Ovary (tissue), 7 donors: ENCODE measurements at regions not wholly inside any gene's neighbourhood (a gene's known extent, or its start where the extent isn't known, plus 50 kb on each side); places are given as distances from the start of the nearest gene placed in this dataset.

ENCODE experiments used
- DNase-seq, 5 donors: peaks; one replicate each; pipeline ENCODE4 v3.0.0-alpha.2; 2019 to 2020
- H3K27ac ChIP-seq, 2 donors: fragments of 200-600 bp; one replicate each; pipeline versions ENCODE4 v1.5.1 to v1.8.0; 2019 to 2022
- H3K27me3 ChIP-seq: fragments of 200-600 bp; one replicate; pipeline ENCODE4 v1.8.0; 2022
- H3K36me3 ChIP-seq: fragments of 200-600 bp; sonication (generic); one replicate; pipeline ENCODE4 v1.5.1; 2019
- H3K4me1 ChIP-seq: one replicate; pipeline ENCODE4 v1.8.1; 2013; ENCODE audit warnings: mild to moderate bottlenecking, moderate library complexity; ENCODE audit not compliant: insufficient read depth
- H3K4me3 ChIP-seq: fragments of 200-600 bp; sonication (generic); one replicate; pipeline ENCODE4 v1.5.1; 2017
- H3K9me3 ChIP-seq, 2 donors: fragments of 200-600 bp in 1 of 2; sonication (generic) in 1 of 2; one replicate each; pipeline versions ENCODE4 v1.5.1 to v1.8.1; 2013 to 2019; ENCODE audit warnings: mild to moderate bottlenecking in 1 of 2, moderate library complexity in 1 of 2
- EP300 ChIP-seq: sonication (generic); formaldehyde crosslinking; IDR thresholded peaks from one replicate; pipeline ENCODE4 v1.6.1; 2017; ENCODE audit warnings: antibody characterized with exemption
- POLR2A ChIP-seq: fragments of 450-650 bp; IDR thresholded peaks from one replicate; pipeline ENCODE4 v1.6.1; 2017; ENCODE audit warnings: antibody characterized with exemption, mild to moderate bottlenecking, moderate library complexity
- WGBS, 3 donors: extraction: QIAGEN DNeasy Blood & Tissue Kit in 1 of 3; methylation state at CpG; one replicate each; pipeline versions ENCODE4 v1.1.5 to v1.1.7; 2013 to 2017; 5-methylcytosine and 5-hydroxymethylcytosine counted together
- intact Hi-C, 4 donors: fragments of 100-400 bp; cut with DNase I; formaldehyde crosslinking; loops; one replicate each; pipeline versions ENCODE4 v1.11.0 to v1.15.1; 2022 to 2023
- TF ChIP-seq, protein P1 (sequence below), 3 donors: fragments of 450-650 bp in 2 of 3; fragments of 200-600 bp in 1 of 3; IDR thresholded peaks; one replicate each; pipeline versions ENCODE4 v1.5.1 to v1.8.0; 2016 to 2022; ENCODE audit warnings: antibody characterized with exemption in 3 of 3, mild to moderate bottlenecking in 1 of 3
- donor health status: DM: no; HTN: no; CAD: no; lungs with moderate emphysema.
- donor health status: DM: no; HTN: no; CAD: no.
- donor health status: Bipolar disorder and iron deficiency.
- donor health status: DM: no; HTN: no; CAD: no.
- donor health status: DM: yes; HTN: yes; CAD: no.

DNA sequence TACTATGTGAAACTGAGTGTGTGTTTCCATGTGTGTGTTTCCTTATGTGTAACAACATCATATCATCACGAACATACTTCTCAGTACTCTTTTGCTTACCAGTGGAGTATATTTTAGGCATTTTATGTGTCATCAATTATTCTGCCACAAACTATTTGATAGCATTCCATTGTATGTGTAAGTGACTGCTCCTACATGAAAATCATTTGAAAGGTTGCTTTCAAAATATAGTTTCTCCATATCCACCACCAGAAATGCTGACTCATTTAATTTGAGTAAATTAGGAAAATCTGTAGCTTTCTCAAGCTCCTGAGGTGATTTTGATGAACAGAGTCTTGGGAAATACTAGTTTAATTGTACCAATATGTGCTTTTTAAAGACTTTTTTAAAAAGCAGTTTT, 376.2 kb downstream of the PCDH18 start:
- no peaks in the 10 kb centered on the region for H3K4me1 ChIP-seq
- TF ChIP-seq, protein P1, sequence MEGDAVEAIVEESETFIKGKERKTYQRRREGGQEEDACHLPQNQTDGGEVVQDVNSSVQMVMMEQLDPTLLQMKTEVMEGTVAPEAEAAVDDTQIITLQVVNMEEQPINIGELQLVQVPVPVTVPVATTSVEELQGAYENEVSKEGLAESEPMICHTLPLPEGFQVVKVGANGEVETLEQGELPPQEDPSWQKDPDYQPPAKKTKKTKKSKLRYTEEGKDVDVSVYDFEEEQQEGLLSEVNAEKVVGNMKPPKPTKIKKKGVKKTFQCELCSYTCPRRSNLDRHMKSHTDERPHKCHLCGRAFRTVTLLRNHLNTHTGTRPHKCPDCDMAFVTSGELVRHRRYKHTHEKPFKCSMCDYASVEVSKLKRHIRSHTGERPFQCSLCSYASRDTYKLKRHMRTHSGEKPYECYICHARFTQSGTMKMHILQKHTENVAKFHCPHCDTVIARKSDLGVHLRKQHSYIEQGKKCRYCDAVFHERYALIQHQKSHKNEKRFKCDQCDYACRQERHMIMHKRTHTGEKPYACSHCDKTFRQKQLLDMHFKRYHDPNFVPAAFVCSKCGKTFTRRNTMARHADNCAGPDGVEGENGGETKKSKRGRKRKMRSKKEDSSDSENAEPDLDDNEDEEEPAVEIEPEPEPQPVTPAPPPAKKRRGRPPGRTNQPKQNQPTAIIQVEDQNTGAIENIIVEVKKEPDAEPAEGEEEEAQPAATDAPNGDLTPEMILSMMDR (IDR thresholded peaks at IDR 0.05), result no peak
- TF ChIP-seq EP300, result no peak
- TF ChIP-seq POLR2A, result no peak
- 72 to 77% (median 76%) methylated on average over 1 of the region's 1 CpG for WGBS, 3 donors
- no peak overlapping the region for H3K4me3 ChIP-seq
- no peaks in the 10 kb centered on the region for H3K36me3 ChIP-seq
- H3K27me3 ChIP-seq, result no peaks in the 10 kb centered on the region
- no peak for DNase-seq
- no peak overlapping the region for H3K27ac ChIP-seq
- intact Hi-C loops, result no loop called here
- H3K9me3 ChIP-seq, result no peaks in the 10 kb centered on the region

DNA sequence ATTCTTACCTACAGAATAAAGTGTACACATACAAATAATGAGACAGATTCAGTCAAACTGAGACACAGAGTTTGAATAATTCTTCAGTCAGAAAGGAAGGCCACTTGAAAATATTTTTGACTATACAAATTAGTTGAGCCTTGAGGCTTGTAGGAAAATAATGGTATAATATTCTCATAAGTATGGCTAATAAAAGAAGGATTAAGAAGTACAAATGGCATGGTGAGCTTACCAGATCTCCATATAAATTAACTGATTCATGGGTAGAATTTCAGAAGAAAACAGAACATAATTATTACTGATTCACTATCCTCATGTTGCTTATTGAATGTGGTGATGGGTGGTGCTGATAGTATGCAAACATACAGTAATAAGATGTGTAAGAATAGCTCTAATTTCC, 401.1 kb downstream of the PCDH18 start:
- Histone ChIP-seq H3K4me1 (no peaks in the 10 kb centered on the region), H3K4me3 (no peak overlapping the region), H3K27me3 (no peaks in the 10 kb centered on the region), H3K9me3 (no peaks in the 10 kb centered on the region), H3K36me3 (no peaks in the 10 kb centered on the region), H3K27ac (no peak overlapping the region)
- TF ChIP-seq POLR2A (no peak), EP300 (no peak)
- TF ChIP-seq, protein P1 (IDR thresholded peaks at IDR 0.05), result no peak
- DNase-seq, result no peak
- intact Hi-C loops, result loop anchor here in 1 of 4 donors (10.0 kb wide), 1 partner anchor 724 kb away; no protein-coding TSS in a partner anchor

DNA sequence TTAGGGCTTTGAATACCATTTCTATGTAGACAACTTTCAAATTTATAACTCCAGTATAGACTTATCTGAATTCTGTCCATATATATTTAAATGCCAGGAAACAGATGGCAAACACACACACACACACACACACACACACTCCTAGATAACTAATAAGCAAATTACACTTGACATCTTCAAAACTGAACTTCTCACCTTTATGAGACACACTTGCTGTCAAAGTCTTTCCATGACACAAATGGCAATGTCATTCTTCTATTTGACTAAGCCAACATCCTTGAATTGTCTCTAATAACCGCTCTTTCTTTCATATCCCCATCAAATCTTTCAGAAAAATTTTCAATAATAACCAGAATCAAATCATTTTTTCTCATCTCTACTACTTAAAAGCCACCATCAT, 402.4 kb downstream of the PCDH18 start:
- intact Hi-C loops, result loop anchor here in 2 of 4 donors (5.0 to 10.0 kb wide), 2 partner anchors 725 to 962 kb away; no protein-coding TSS in a partner anchor
- Histone ChIP-seq H3K27me3 (no peaks in the 10 kb centered on the region), H3K27ac (no peak overlapping the region), H3K4me3 (no peak overlapping the region), H3K36me3 (no peaks in the 10 kb centered on the region), H3K4me1 (no peaks in the 10 kb centered on the region), H3K9me3 (no peaks in the 10 kb centered on the region)
- 92 to 96% (median 95%) methylated on average over 1 of the region's 1 CpG for WGBS, 3 donors
- DNase-seq, result no peak
- TF ChIP-seq POLR2A, result no peak
- TF ChIP-seq EP300, result no peak
- TF ChIP-seq, protein P1 (IDR thresholded peaks at IDR 0.05), result no peak

DNA sequence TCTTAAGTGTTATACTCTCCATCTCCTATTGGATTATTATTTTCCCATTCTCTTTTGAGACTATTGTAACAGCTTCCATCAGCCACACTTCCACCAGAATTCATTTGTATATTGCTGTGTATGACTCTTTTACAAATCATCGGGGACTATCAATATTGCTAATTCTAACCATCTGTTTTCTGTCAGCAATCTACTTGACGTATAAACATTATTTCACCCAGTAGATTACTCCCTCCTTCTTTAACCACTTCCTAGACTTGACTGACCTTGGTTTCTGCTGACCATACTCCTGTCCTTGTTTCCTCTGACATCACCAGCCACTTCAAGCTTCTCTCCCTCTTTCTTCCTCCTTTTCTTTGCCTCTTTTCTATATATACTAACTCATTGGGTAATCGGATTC, 402.9 kb downstream of the PCDH18 start:
- no peak for DNase-seq
- Histone ChIP-seq H3K36me3 (no peaks in the 10 kb centered on the region), H3K27ac (no peak overlapping the region), H3K4me3 (no peak overlapping the region), H3K27me3 (no peaks in the 10 kb centered on the region), H3K4me1 (no peaks in the 10 kb centered on the region), H3K9me3 (no peaks in the 10 kb centered on the region)
- intact Hi-C loops, result loop anchor here in 1 of 4 donors (5.0 kb wide), 1 partner anchor 963 kb away; no protein-coding TSS in a partner anchor
- 58 to 65% (median 59%) methylated on average over 3 of the region's 3 CpGs for WGBS, 3 donors
- TF ChIP-seq POLR2A (no peak), EP300 (no peak)
- TF ChIP-seq, protein P1 (IDR thresholded peaks at IDR 0.05), result no peak
